ENCODE measurements at regions not wholly inside any gene's neighbourhood (a gene's known extent, or its start where the extent isn't known, plus 50 kb on each side); places are given as distances from the start of the nearest gene placed in this dataset.

- H3K36me3 ChIP-seq (ENCODE audit: low read depth, missing control alignments), result no peaks in the 10 kb centered on the region
- TF ChIP-seq, protein P1, sequence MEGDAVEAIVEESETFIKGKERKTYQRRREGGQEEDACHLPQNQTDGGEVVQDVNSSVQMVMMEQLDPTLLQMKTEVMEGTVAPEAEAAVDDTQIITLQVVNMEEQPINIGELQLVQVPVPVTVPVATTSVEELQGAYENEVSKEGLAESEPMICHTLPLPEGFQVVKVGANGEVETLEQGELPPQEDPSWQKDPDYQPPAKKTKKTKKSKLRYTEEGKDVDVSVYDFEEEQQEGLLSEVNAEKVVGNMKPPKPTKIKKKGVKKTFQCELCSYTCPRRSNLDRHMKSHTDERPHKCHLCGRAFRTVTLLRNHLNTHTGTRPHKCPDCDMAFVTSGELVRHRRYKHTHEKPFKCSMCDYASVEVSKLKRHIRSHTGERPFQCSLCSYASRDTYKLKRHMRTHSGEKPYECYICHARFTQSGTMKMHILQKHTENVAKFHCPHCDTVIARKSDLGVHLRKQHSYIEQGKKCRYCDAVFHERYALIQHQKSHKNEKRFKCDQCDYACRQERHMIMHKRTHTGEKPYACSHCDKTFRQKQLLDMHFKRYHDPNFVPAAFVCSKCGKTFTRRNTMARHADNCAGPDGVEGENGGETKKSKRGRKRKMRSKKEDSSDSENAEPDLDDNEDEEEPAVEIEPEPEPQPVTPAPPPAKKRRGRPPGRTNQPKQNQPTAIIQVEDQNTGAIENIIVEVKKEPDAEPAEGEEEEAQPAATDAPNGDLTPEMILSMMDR (IDR thresholded peaks at IDR 0.05), result no peak
- TF ChIP-seq POLR2A (IDR thresholded peaks at IDR 0.05), result no peak
- no peak overlapping the region for H3K4me3 ChIP-seq
- H3K4me1 ChIP-seq, result no peaks in the 10 kb centered on the region
- intact Hi-C loops (cut with DNase I; ENCODE audit: low total_unique reads), result no loop called here
- WGBS, 2 donors, result 88 to 91% methylated on average over 4 of the region's 4 CpGs
- H3K9me3 ChIP-seq, result no peaks in the 10 kb centered on the region
- H3K27ac ChIP-seq, result no peak overlapping the region
- H3K27me3 ChIP-seq, result no peaks in the 10 kb centered on the region
- DNase-seq, result no peak
Measured at GRCh38 chr4:181946902-181947301, 296.3 kb upstream of the TENM3 start.

GRCh38 chr4:181948839-181949382, 294.3 kb upstream of the TENM3 start:
- no peak for DNase-seq
- Histone ChIP-seq H3K36me3 (ENCODE audit: low read depth, missing control alignments) (no peaks in the 10 kb centered on the region), H3K27ac (no peak overlapping the region), H3K4me3 (no peak overlapping the region), H3K4me1 (no peaks in the 10 kb centered on the region), H3K9me3 (no peaks in the 10 kb centered on the region), H3K27me3 (no peaks in the 10 kb centered on the region)
- intact Hi-C loops (cut with DNase I; ENCODE audit: low total_unique reads), result no loop called here
- 67 to 71% methylated on average over 3 of the region's 3 CpGs for WGBS, 2 donors
- TF ChIP-seq POLR2A (IDR thresholded peaks at IDR 0.05), result no peak
- TF ChIP-seq, protein P1 (IDR thresholded peaks at IDR 0.05), result no peak

DNA sequence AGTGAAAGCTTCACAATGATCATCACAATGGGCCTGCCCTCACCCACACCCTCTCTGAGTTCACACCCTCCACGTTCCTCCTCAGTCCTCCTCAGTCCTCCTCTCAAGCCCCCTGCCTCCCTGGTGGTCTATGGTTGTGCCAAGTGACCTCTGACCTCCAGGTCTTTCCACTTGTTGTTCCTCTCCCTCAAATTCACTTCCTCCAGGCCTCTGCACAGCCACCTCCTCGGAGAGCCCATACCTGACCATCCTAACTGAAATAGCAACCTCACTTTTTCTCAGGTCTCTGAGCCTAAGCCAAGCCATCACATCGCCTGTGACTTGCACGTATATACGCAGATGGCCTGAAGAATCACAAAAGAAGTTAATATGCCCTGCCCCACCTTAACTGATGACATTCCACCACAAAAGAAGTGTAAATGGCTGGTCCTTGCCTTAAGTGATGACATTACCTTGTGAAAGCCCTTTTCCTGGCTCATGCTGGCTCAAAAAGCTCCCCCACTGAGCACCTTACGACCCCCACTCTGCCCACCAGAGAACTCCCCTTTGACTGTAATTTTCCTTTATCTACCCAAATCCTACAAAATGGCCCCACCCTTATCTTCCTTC, 293.4 kb upstream of the TENM3 start:
- intact Hi-C loops (cut with DNase I; ENCODE audit: low total_unique reads), result no loop called here
- Histone ChIP-seq H3K36me3 (ENCODE audit: low read depth, missing control alignments) (no peaks in the 10 kb centered on the region), H3K4me3 (no peak overlapping the region), H3K27ac (no peak overlapping the region), H3K4me1 (no peaks in the 10 kb centered on the region), H3K27me3 (no peaks in the 10 kb centered on the region), H3K9me3 (no peaks in the 10 kb centered on the region)
- WGBS, 2 donors, result 74 to 76% methylated on average over 5 to 6 of the region's 6 CpGs
- no peak for TF ChIP-seq POLR2A (IDR thresholded peaks at IDR 0.05)
- TF ChIP-seq, protein P1 (IDR thresholded peaks at IDR 0.05), result no peak
- no peak for DNase-seq

- whole genome bisulfite sequencing, 2 donors, result 65 to 86% methylated on average over 6 of the region's 6 CpGs
- Histone ChIP-seq H3K4me1 (no peaks in the 10 kb centered on the region), H3K27me3 (no peaks in the 10 kb centered on the region), H3K27ac (no peak overlapping the region), H3K9me3 (no peaks in the 10 kb centered on the region), H3K36me3 (ENCODE audit: low read depth, missing control alignments) (no peaks in the 10 kb centered on the region), H3K4me3 (no peak overlapping the region)
- intact Hi-C loops (cut with DNase I; ENCODE audit: low total_unique reads), result no loop called here
- no peak for TF ChIP-seq POLR2A (IDR thresholded peaks at IDR 0.05)
- TF ChIP-seq, protein P1 (IDR thresholded peaks at IDR 0.05), result no peak
- DNase-seq, result no peak
Measured at GRCh38 chr4:181950372-181951127, 292.7 kb upstream of the TENM3 start.
